Right atrium auricular region (tissue), 2 donors: ENCODE measurements at regions not wholly inside any gene's neighbourhood (a gene's known extent, or its start where the extent isn't known, plus 50 kb on each side); places are given as distances from the start of the nearest gene placed in this dataset.

Experiments
- DNase-seq: peaks from one replicate; pipeline ENCODE4 v3.0.0-alpha.2; 2019; ENCODE audit warnings: low spot score
- H3K27ac ChIP-seq, 2 donors: fragments of 200-600 bp; sonication (generic); 1 replicate in 1 of 2; 2 replicates in 1 of 2; pipeline ENCODE4 v1.5.1; 2016 to 2019
- H3K27me3 ChIP-seq, 2 donors: fragments of 200-600 bp; sonication (generic); one replicate each; pipeline versions ENCODE4 v1.5.1 to v1.6.0; 2017 to 2019
- H3K36me3 ChIP-seq: fragments of 200-600 bp; sonication (generic); one replicate; pipeline ENCODE4 v1.5.1; 2016
- H3K4me1 ChIP-seq, 2 donors: fragments of 200-600 bp; sonication (generic); one replicate each; pipeline versions ENCODE4 v1.5.1 to v1.6.0; 2017 to 2019
- H3K4me3 ChIP-seq, 2 donors: fragments of 200-600 bp; sonication (generic); 1 replicate in 1 of 2; 2 replicates in 1 of 2; pipeline ENCODE4 v1.5.1; 2017 to 2019; ENCODE audit warnings: mild to moderate bottlenecking in 1 of 2, moderate library complexity in 1 of 2
- H3K9me3 ChIP-seq, 2 donors: fragments of 200-600 bp; sonication (generic); one replicate each; pipeline ENCODE4 v1.5.1; 2019
- TF ChIP-seq, protein P1 (sequence below), 2 donors: fragments of 200-600 bp; sonication (generic); IDR thresholded peaks; one replicate each; pipeline ENCODE4 v1.5.1; 2019; ENCODE audit warnings: antibody characterized with exemption in 2 of 2

DNA sequence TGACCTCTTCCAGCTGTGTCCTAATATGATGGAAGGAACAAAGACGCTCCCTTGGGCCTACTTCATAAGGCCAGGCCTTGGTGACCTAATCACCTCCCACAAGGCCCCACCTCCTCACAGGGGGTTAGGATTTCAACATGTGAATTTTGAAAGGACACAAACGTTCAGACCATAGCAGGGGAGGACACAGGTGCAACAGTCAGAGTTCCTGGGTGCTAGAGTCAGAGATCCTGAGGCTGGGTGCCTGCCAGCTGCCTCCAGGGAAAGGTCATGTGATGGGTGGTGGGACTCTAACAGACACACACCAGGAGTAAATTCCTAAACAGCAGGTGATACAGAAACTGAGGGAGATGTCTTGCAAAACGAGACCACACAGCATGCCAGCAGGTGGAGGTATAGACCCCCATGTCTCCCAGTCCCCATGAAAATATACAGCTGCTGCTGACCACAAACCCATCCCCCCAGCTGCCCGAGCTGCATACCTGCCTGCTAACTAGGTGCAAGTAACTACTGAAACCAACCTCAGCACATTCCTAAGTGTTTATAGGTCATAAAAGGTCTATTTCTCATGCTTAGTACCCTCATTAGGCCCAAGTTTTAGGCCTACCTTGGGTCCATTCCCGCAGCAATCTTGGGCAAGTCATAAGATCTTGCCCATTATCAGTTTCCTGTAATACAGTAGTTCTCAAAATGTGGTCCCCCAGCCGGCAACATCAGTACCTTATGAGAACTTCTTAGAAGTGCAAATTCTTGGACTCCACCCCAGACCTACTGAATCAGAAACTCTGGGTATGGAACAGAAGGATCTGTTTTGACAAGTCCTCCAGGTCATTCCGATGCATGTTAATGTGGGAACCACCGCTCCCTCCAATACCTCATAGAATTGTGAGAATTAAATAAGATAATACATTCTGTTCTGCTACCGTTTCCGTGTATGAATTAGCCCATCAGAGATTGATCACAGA, 245.3 kb downstream of the ENC1 start:
- H3K9me3 ChIP-seq = no peaks in the 10 kb centered on the region
- no peaks in the 10 kb centered on the region for H3K36me3 ChIP-seq
- no peak for DNase-seq
- H3K4me1 ChIP-seq = no peaks in the 10 kb centered on the region
- no peaks in the 10 kb centered on the region for H3K27me3 ChIP-seq
- no peak overlapping the region for H3K4me3 ChIP-seq
- TF ChIP-seq, protein P1, sequence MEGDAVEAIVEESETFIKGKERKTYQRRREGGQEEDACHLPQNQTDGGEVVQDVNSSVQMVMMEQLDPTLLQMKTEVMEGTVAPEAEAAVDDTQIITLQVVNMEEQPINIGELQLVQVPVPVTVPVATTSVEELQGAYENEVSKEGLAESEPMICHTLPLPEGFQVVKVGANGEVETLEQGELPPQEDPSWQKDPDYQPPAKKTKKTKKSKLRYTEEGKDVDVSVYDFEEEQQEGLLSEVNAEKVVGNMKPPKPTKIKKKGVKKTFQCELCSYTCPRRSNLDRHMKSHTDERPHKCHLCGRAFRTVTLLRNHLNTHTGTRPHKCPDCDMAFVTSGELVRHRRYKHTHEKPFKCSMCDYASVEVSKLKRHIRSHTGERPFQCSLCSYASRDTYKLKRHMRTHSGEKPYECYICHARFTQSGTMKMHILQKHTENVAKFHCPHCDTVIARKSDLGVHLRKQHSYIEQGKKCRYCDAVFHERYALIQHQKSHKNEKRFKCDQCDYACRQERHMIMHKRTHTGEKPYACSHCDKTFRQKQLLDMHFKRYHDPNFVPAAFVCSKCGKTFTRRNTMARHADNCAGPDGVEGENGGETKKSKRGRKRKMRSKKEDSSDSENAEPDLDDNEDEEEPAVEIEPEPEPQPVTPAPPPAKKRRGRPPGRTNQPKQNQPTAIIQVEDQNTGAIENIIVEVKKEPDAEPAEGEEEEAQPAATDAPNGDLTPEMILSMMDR (IDR thresholded peaks at IDR 0.05) = no peak
- no peak overlapping the region for H3K27ac ChIP-seq

DNA sequence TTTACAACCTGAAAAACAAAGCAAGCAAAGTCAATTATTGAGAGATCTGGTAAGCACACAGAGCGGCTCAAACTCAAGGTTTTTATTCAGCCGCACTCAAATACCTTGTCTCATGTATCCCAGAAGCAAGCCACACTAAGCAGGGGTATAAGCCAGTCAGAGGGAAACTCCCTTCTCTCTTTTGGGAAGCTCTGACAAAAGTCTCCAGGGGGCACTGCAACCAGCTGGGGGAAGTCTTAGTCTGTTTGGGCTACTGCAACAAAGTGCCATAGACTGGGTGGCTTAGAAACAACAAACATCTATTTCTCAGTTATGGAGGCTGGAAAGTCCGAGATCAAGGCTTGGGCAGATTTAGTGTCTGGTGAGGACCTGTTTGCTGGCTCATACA, 246.0 kb downstream of the ENC1 start:
- TF ChIP-seq, protein P1 (IDR thresholded peaks at IDR 0.05) = no peak
- no peaks in the 10 kb centered on the region for H3K27me3 ChIP-seq
- no peak for DNase-seq

DNA sequence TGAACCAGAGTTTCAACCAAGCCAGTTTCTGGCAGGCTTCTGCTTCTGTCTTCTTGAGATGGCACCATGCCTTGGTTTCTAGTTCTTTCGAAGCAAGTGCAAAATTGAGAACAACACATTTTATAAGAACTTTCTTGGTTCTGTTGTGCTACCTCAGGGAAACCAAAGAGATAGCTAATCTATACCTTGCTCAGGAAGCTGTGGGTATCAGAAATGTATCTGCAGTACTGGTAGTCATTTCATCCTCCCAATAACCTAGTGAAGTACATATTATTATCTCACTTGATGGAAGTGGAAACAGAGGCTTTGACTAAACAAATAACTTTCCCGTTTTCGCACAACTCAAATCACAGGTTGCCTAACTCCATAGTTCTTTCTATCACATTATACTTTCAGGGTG, 246.6 kb downstream of the ENC1 start:
- H3K36me3 ChIP-seq = no peaks in the 10 kb centered on the region
- no peak overlapping the region for H3K4me3 ChIP-seq
- DNase-seq = no peak
- no peak overlapping the region for H3K27ac ChIP-seq
- TF ChIP-seq, protein P1 (IDR thresholded peaks at IDR 0.05) = no peak
- no peaks in the 10 kb centered on the region for H3K9me3 ChIP-seq
- H3K27me3 ChIP-seq = no peaks in the 10 kb centered on the region
- H3K4me1 ChIP-seq = no peaks in the 10 kb centered on the region

More for the DNA sequence above, 246.0 kb downstream of the ENC1 start:
- no peaks in the 10 kb centered on the region for H3K4me1 ChIP-seq
- no peaks in the 10 kb centered on the region for H3K9me3 ChIP-seq
- no peaks in the 10 kb centered on the region for H3K36me3 ChIP-seq
- no peak overlapping the region for H3K27ac ChIP-seq
- no peak overlapping the region for H3K4me3 ChIP-seq

DNA sequence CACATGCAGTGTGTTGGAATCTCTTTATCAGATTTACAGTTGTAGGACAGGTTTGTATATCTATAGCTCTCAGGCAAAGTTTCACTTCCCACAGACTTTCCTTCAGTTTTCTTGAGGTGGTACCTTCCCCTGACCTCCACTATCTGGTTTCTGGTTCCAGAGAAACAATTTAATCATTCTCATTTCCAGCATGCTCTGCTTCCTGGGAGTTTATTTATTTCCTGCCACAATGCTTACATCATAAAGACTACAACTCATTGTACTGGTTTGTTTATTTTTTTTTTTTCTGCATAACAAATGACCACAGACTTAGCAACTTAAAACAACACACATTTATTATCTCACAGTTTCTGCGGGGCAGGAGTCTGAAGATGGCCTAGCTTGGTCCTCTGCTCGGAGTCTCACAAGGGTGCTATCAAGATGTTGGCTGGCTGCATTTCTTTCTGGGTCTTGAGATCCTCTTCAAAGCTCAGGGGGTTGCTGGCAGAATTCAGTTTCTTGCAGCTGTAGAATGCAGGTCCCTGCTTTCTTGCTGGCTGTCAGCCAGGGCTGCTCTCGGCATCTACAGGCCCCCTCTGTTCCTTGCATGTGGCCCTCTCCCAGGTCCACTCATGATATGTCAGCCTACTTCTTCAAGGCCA, 247.7 kb downstream of the ENC1 start:
- Histone ChIP-seq H3K4me1 (no peaks in the 10 kb centered on the region), H3K36me3 (no peaks in the 10 kb centered on the region), H3K4me3 (no peak overlapping the region), H3K9me3 (no peaks in the 10 kb centered on the region), H3K27ac (no peak overlapping the region), H3K27me3 (no peaks in the 10 kb centered on the region)
- DNase-seq = no peak
- TF ChIP-seq, protein P1 (IDR thresholded peaks at IDR 0.05) = no peak

DNA sequence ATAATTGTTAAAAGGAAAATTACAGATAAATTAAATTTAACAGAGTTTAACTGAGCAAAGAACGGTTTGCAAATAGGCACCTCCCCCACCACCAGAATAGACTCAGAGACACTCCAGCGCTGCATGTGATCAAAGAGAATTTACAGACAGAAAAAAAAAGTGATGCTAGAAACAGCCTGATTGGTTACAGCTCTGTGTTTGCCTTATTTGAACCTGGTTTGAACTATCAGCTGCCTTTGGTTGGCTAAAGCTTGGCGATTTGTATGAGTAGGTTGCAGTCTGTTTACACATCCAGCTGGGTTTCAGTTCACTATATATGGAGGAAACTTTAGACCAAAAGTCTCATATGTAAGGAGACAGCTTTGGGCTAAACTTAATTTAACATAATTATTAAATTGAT, 249.1 kb downstream of the ENC1 start:
- H3K4me3 ChIP-seq = no peak overlapping the region
- H3K9me3 ChIP-seq = no peaks in the 10 kb centered on the region
- no peaks in the 10 kb centered on the region for H3K27me3 ChIP-seq
- TF ChIP-seq, protein P1 (IDR thresholded peaks at IDR 0.05) = no peak
- no peak for DNase-seq
- H3K27ac ChIP-seq = no peak overlapping the region
- no peaks in the 10 kb centered on the region for H3K36me3 ChIP-seq
- no peaks in the 10 kb centered on the region for H3K4me1 ChIP-seq
